IMR-90 (cell line): ENCODE measurements at regions not wholly inside any gene's neighbourhood (a gene's known extent, or its start where the extent isn't known, plus 50 kb on each side); places are given as distances from the start of the nearest gene placed in this dataset.

Source experiments
- CTCF ChIP-seq: conservative IDR thresholded peaks from 2 replicates; pipeline ENCODE4 v1.5.1; 2012; ENCODE audit warnings: mild to moderate bottlenecking, low read depth, low read length, improper control_type of control experiment
- POLR2A ChIP-seq: IDR thresholded peaks from 2 replicates; pipeline ENCODE4 v1.6.1; 2012; ENCODE audit warnings: mild to moderate bottlenecking, low read depth, low read length

GRCh38 chr17:34486761-34487160, 92.6 kb upstream of the TMEM132E start:
- TF ChIP-seq POLR2A = no peak
- TF ChIP-seq CTCF = no peak
